ENCODE measurements at regions not wholly inside any gene's neighbourhood (a gene's known extent, or its start where the extent isn't known, plus 50 kb on each side); places are given as distances from the start of the nearest gene placed in this dataset.

- intact Hi-C loops (cut with micrococcal nuclease) = no loop called here
- H3K4me1 Mint-ChIP-seq (ENCODE audit: low read depth) = no peaks in the 10 kb centered on the region
- CTCF ChIA-PET = no interaction called here
- no peak overlapping the region for H3K27ac Mint-ChIP-seq
- DNase-seq = no peak
- H3K4me3 Mint-ChIP-seq = no peak overlapping the region
- H3K9me3 Mint-ChIP-seq = no peaks in the 10 kb centered on the region
- H3K27me3 Mint-ChIP-seq = peaks cover 3% of the 10 kb centered on the region
- H3K36me3 Mint-ChIP-seq = peaks cover 2% of the 10 kb centered on the region
- POLR2A ChIA-PET = no interaction called here
These were observed 969.4 kb downstream of the NTRK3 start for GRCh38 chr15:87287156-87287555.

DNA sequence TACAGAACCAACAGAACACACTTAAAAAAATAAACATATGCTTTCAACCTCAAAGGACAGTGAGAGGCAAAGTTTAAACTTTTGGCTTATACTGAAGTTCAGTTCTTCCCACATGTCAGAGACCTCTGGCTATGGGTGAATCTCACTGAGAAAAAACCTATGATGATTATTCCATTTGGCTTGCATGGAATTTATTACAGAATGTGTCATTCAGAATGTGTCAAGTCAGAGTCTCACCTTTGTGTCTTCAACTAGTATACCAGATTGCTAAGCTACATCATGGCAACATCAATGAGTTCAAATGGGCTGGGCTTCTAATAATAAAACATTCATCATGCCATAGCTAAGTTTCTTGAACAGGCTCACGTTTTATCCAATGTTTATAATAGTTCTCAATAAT is 987.0 kb downstream of the NTRK3 start:
- no peaks in the 10 kb centered on the region for H3K4me1 Mint-ChIP-seq (ENCODE audit: low read depth)
- H3K27ac Mint-ChIP-seq = no peak overlapping the region
- intact Hi-C loops (cut with micrococcal nuclease) = no loop called here
- H3K4me3 Mint-ChIP-seq = no peak overlapping the region
- H3K9me3 Mint-ChIP-seq = no peaks in the 10 kb centered on the region
- no peak for DNase-seq
- ChIA-PET POLR2A (no interaction called here), CTCF (interaction anchor here (0.7 kb wide), 1 partner anchor 29 kb away, joined by 3 read pairs; no protein-coding TSS in a partner anchor)
- no peaks in the 10 kb centered on the region for H3K27me3 Mint-ChIP-seq
- no peaks in the 10 kb centered on the region for H3K36me3 Mint-ChIP-seq

DNA sequence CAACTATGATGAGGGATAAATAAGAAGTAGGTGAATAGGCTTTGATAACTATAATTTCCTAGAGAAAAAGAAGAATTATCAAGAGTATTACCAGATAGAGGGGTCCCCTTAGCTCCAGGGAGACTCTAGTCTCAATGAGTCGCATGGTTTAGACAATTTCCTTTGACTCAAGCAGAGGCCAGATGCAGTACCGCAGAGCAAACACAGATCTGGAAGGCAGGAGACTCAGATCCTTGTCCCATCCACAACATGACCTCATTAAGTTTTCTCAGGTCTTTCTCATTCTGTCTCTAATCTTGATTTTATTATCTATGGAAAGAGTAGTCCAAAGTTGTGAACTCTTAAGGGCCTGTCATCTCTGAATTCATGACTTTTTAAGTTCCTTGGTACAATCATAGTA is 987.9 kb downstream of the NTRK3 start:
- Mint-ChIP-seq H3K27ac (no peak overlapping the region), H3K4me3 (no peak overlapping the region), H3K4me1 (ENCODE audit: low read depth) (no peaks in the 10 kb centered on the region), H3K27me3 (no peaks in the 10 kb centered on the region), H3K9me3 (no peaks in the 10 kb centered on the region), H3K36me3 (no peaks in the 10 kb centered on the region)
- DNase-seq = no peak
- intact Hi-C loops (cut with micrococcal nuclease) = no loop called here
- POLR2A ChIA-PET = no interaction called here
- CTCF ChIA-PET = no interaction called here

GRCh38 chr15:87267798-87268197 is 988.7 kb downstream of the NTRK3 start:
- H3K36me3 Mint-ChIP-seq = no peaks in the 10 kb centered on the region
- intact Hi-C loops (cut with micrococcal nuclease) = no loop called here
- H3K9me3 Mint-ChIP-seq = no peaks in the 10 kb centered on the region
- POLR2A ChIA-PET = no interaction called here
- no peak overlapping the region for H3K4me3 Mint-ChIP-seq
- peaks cover 3% of the 10 kb centered on the region for H3K27me3 Mint-ChIP-seq
- no peak overlapping the region for H3K27ac Mint-ChIP-seq
- CTCF ChIA-PET = no interaction called here
- DNase-seq = no peak
- H3K4me1 Mint-ChIP-seq (ENCODE audit: low read depth) = no peaks in the 10 kb centered on the region

DNA sequence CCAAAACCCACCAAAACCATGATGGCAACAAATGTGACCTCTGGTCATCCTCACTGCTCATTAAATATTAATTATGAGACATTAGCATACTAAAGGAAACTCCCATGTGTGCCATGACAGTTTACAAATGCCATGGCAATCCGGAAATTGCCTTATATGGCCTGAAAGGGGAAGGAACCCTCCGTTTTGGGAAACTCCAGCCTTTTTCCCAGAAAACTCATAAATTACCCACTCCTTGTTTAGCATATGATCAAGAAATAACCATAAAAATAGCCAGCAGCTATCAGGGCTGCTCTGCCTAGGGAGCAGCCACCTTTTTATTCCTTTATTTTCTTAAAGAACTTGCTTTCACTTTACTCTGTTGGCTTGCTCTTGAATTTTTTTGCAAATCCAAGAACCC is 992.7 kb downstream of the NTRK3 start:
- Mint-ChIP-seq H3K27me3 (peaks cover 8% of the 10 kb centered on the region), H3K9me3 (no peaks in the 10 kb centered on the region), H3K4me3 (no peak overlapping the region), H3K27ac (no peak overlapping the region), H3K4me1 (ENCODE audit: low read depth) (no peaks in the 10 kb centered on the region), H3K36me3 (no peaks in the 10 kb centered on the region)
- intact Hi-C loops (cut with micrococcal nuclease) = no loop called here
- ChIA-PET CTCF (no interaction called here), POLR2A (no interaction called here)
- DNase-seq = no peak

GRCh38 chr15:87263296-87263695 is 993.2 kb downstream of the NTRK3 start:
- Mint-ChIP-seq H3K27ac (no peak overlapping the region), H3K4me1 (ENCODE audit: low read depth) (no peaks in the 10 kb centered on the region), H3K27me3 (peaks cover 8% of the 10 kb centered on the region), H3K9me3 (peaks cover 3% of the 10 kb centered on the region), H3K4me3 (no peak overlapping the region), H3K36me3 (no peaks in the 10 kb centered on the region)
- intact Hi-C loops (cut with micrococcal nuclease) = no loop called here
- ChIA-PET POLR2A (no interaction called here), CTCF (no interaction called here)
- DNase-seq = no peak

- H3K36me3 Mint-ChIP-seq = no peaks in the 10 kb centered on the region
- POLR2A ChIA-PET = no interaction called here
- CTCF ChIA-PET = no interaction called here
- H3K27me3 Mint-ChIP-seq = no peaks in the 10 kb centered on the region
- peaks cover 2% of the 10 kb centered on the region for H3K9me3 Mint-ChIP-seq
- H3K27ac Mint-ChIP-seq = no peak overlapping the region
- no peak for DNase-seq
- intact Hi-C loops (cut with micrococcal nuclease) = no loop called here
- H3K4me3 Mint-ChIP-seq = no peak overlapping the region
- no peaks in the 10 kb centered on the region for H3K4me1 Mint-ChIP-seq (ENCODE audit: low read depth)
These were observed 1010.9 kb downstream of the NTRK3 start for GRCh38 chr15:87245592-87245991.

GRCh38 chr15:87243474-87243873 is 1013.1 kb downstream of the NTRK3 start:
- H3K36me3 Mint-ChIP-seq = no peaks in the 10 kb centered on the region
- H3K27me3 Mint-ChIP-seq = no peaks in the 10 kb centered on the region
- DNase-seq = no peak
- CTCF ChIA-PET = no interaction called here
- no peak overlapping the region for H3K4me3 Mint-ChIP-seq
- POLR2A ChIA-PET = no interaction called here
- intact Hi-C loops (cut with micrococcal nuclease) = no loop called here
- H3K27ac Mint-ChIP-seq = no peak overlapping the region
- H3K4me1 Mint-ChIP-seq (ENCODE audit: low read depth) = no peaks in the 10 kb centered on the region
- H3K9me3 Mint-ChIP-seq = no peaks in the 10 kb centered on the region

GRCh38 chr15:87239582-87240230 is 1016.8 kb downstream of the NTRK3 start:
- H3K36me3 Mint-ChIP-seq = no peaks in the 10 kb centered on the region
- peaks cover 2% of the 10 kb centered on the region for H3K9me3 Mint-ChIP-seq
- CTCF ChIA-PET = no interaction called here
- H3K27ac Mint-ChIP-seq = no peak overlapping the region
- DNase-seq = no peak
- H3K4me1 Mint-ChIP-seq (ENCODE audit: low read depth) = no peaks in the 10 kb centered on the region
- no peaks in the 10 kb centered on the region for H3K27me3 Mint-ChIP-seq
- no peak overlapping the region for H3K4me3 Mint-ChIP-seq
- POLR2A ChIA-PET = no interaction called here
- intact Hi-C loops (cut with micrococcal nuclease) = no loop called here

DNA sequence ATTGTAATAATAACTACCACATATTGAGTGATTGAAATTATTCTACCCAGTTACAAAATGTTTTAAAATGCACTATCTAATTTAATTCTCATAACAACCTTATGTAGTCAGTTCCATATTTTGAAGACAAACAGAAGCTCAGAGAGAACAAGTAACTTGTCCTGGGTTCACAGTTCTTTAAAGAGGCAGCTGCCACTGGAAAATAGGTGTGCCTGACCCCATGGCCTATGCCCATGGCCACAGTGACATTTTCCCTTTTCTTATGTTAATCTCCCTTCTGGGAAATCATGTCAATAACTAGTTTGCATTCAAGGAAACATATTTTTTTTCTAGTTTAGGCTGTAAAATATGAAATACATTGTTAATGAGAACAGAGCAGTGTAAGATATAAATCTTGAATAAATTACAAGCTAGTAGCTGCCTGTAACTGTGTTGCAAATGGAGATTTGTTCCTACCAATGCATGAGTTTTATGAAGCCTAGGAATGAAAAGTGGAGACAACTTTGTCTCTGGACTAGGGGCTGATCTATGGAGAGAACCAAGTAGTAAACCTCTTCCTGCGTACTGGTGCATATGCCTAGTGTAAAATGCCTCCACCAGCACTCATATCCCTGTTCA is 1018.0 kb downstream of the NTRK3 start:
- DNase-seq = no peak
- ChIA-PET POLR2A (no interaction called here), CTCF (no interaction called here)
- intact Hi-C loops (cut with micrococcal nuclease) = no loop called here
- Mint-ChIP-seq H3K36me3 (no peaks in the 10 kb centered on the region), H3K4me1 (ENCODE audit: low read depth) (no peaks in the 10 kb centered on the region), H3K4me3 (no peak overlapping the region), H3K27me3 (no peaks in the 10 kb centered on the region), H3K27ac (no peak overlapping the region), H3K9me3 (peaks cover 2% of the 10 kb centered on the region)

GRCh38 chr15:87228460-87228859 is 1028.1 kb downstream of the NTRK3 start:
- no peaks in the 10 kb centered on the region for H3K36me3 Mint-ChIP-seq
- POLR2A ChIA-PET = no interaction called here
- no peak overlapping the region for H3K27ac Mint-ChIP-seq
- no peak for DNase-seq
- intact Hi-C loops (cut with micrococcal nuclease) = no loop called here
- H3K4me3 Mint-ChIP-seq = no peak overlapping the region
- no peaks in the 10 kb centered on the region for H3K27me3 Mint-ChIP-seq
- CTCF ChIA-PET = no interaction called here
- no peaks in the 10 kb centered on the region for H3K9me3 Mint-ChIP-seq
- H3K4me1 Mint-ChIP-seq (ENCODE audit: low read depth) = no peaks in the 10 kb centered on the region

GRCh38 chr15:87227846-87228245 is 1028.7 kb downstream of the NTRK3 start:
- H3K9me3 Mint-ChIP-seq = no peaks in the 10 kb centered on the region
- no peaks in the 10 kb centered on the region for H3K27me3 Mint-ChIP-seq
- no peaks in the 10 kb centered on the region for H3K4me1 Mint-ChIP-seq (ENCODE audit: low read depth)
- ChIA-PET CTCF (no interaction called here), POLR2A (no interaction called here)
- H3K36me3 Mint-ChIP-seq = no peaks in the 10 kb centered on the region
- intact Hi-C loops (cut with micrococcal nuclease) = no loop called here
- H3K4me3 Mint-ChIP-seq = no peak overlapping the region
- DNase-seq = no peak
- no peak overlapping the region for H3K27ac Mint-ChIP-seq

DNA sequence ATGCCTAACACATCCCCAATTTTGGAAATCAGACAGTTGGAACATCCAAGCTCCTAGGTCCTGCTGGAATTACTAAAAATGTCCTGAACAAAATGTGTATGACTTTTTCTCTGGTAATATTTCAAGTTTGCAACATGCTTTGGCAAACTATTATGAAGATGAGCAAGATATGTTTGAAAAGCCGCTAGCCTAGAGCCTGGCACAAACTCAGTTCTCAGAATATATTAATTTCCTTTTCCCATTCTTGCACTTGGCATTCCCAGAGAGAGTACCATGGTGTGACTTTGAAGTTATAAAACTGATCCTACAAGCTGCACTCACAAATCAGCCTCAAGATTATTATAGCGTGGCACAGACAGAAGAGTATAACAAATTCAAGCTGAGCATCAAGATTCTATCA is 1031.1 kb downstream of the NTRK3 start:
- ChIA-PET POLR2A (no interaction called here), CTCF (no interaction called here)
- intact Hi-C loops (cut with micrococcal nuclease) = no loop called here
- no peak overlapping the region for H3K27ac Mint-ChIP-seq
- no peaks in the 10 kb centered on the region for H3K9me3 Mint-ChIP-seq
- DNase-seq = no peak
- H3K36me3 Mint-ChIP-seq = no peaks in the 10 kb centered on the region
- no peak overlapping the region for H3K4me3 Mint-ChIP-seq
- H3K4me1 Mint-ChIP-seq (ENCODE audit: low read depth) = no peaks in the 10 kb centered on the region
- no peaks in the 10 kb centered on the region for H3K27me3 Mint-ChIP-seq

Data from activated CD4-positive, alpha-beta memory T cell treated with anti-CD3 and anti-CD28 coated beads for 36 hours (primary cell).